SK-N-SH (cell line): ENCODE measurements at regions not wholly inside any gene's neighbourhood (a gene's known extent, or its start where the extent isn't known, plus 50 kb on each side); places are given as distances from the start of the nearest gene placed in this dataset.

ENCODE experiments used
- CTCF ChIA-PET: fragments of 300-600, 350-600 bp; formaldehyde crosslinking; extraction: SDS; loops from one replicate; lab custom pipeline; 2021; lab: Yijun Ruan, JAX
- POLR2A ChIA-PET: fragments of 350-600 bp; sonication (Branson Sonifier 250); formaldehyde crosslinking; extraction: SDS; loops from one replicate; lab custom pipeline; 2020; ENCODE audit warnings: antibody characterized with exemption, inconsistent platforms; lab: Yijun Ruan, JAX
- DNase-seq: peaks from one replicate; pipeline ENCODE4 v3.0.0; 2012
- H2AFZ ChIP-seq: fragments of 200-600 bp; sonication (generic); 2 replicates; pipeline ENCODE4 v1.8.1; 2016; ENCODE audit warnings: antibody characterized with exemption, mild to moderate bottlenecking, low read depth
- H3F3A ChIP-seq: fragments of 200-600 bp; sonication (generic); replicated peaks from 2 replicates; pipeline ENCODE3; 2016; ENCODE audit warnings: antibody characterized with exemption, mild to moderate bottlenecking; ENCODE audit not compliant: insufficient read depth
- H3K27ac ChIP-seq, 2 experiments: fragments of 200-500 bp in 1 of 2; fragments of 200-600 bp in 1 of 2; sonication (Bioruptor generic) in 1 of 2; sonication (generic), shearing (Covaris generic) in 1 of 2; 2 replicates each; pipeline versions ENCODE4 v1.5.1 to v1.6.1; 2014 to 2016; ENCODE audit warnings: low read depth in 2 of 2, inconsistent platforms in 1 of 2, low read length in 1 of 2, mild to moderate bottlenecking in 1 of 2, mixed read lengths in 1 of 2
- H3K27me3 ChIP-seq: fragments of 200-600 bp; sonication (generic), shearing (Covaris generic); 2 replicates; pipeline ENCODE4 v1.6.1; 2016; ENCODE audit warnings: mixed run types; ENCODE audit not compliant: insufficient read depth
- H3K36me3 ChIP-seq, 2 experiments: fragments of 200-500 bp in 1 of 2; fragments of 200-600 bp in 1 of 2; sonication (Bioruptor generic) in 1 of 2; sonication (generic) in 1 of 2; replicated peaks in 1 of 2; 2 replicates each; pipeline versions ENCODE3 to v1.5.1; 2014 to 2016; ENCODE audit warnings: low read length in 1 of 2, mild to moderate bottlenecking in 1 of 2; ENCODE audit not compliant: insufficient read depth in 2 of 2, control insufficient read depth in 1 of 2
- H3K4me1 ChIP-seq, 2 experiments: fragments of 200-500 bp in 1 of 2; fragments of 200-600 bp in 1 of 2; sonication (Bioruptor generic) in 1 of 2; sonication (generic), shearing (Covaris generic) in 1 of 2; 2 replicates each; pipeline versions ENCODE4 v1.5.1 to v1.6.1; 2014 to 2016; ENCODE audit warnings: low read depth in 1 of 2, low read length in 1 of 2, mixed run types in 1 of 2; ENCODE audit not compliant: insufficient read depth in 2 of 2, control insufficient read depth in 1 of 2
- H3K4me2 ChIP-seq: fragments of 200-600 bp; sonication (generic), shearing (Covaris generic); 2 replicates; pipeline ENCODE4 v1.6.1; 2017; ENCODE audit warnings: mixed run types
- H3K4me3 ChIP-seq, 2 experiments: fragments of 200-500 bp in 1 of 2; fragments of 200-600 bp in 1 of 2; sonication (Bioruptor generic) in 1 of 2; sonication (generic), shearing (Covaris generic) in 1 of 2; 2 replicates each; pipeline versions ENCODE4 v1.5.1 to v1.8.1; 2014 to 2016; ENCODE audit warnings: low read depth in 2 of 2, inconsistent platforms in 1 of 2, low read length in 1 of 2, mild to moderate bottlenecking in 1 of 2, mixed read lengths in 1 of 2, moderate library complexity in 1 of 2
- H3K79me2 ChIP-seq: fragments of 200-600 bp; sonication (generic); 2 replicates; pipeline ENCODE4 v1.8.1; 2017; ENCODE audit warnings: mild to moderate bottlenecking; ENCODE audit not compliant: insufficient read depth
- H3K9ac ChIP-seq: fragments of 200-600 bp; sonication (generic); 2 replicates; pipeline ENCODE4 v1.6.1; 2017; ENCODE audit warnings: mixed run types
- H3K9me2 ChIP-seq: fragments of 200-600 bp; sonication (generic); 2 replicates; pipeline ENCODE4 v1.6.1; 2017; ENCODE audit warnings: mixed run types
- H3K9me3 ChIP-seq: fragments of 200-600 bp; sonication (generic); 2 replicates; pipeline ENCODE4 v1.6.1; 2017; ENCODE audit warnings: mixed run types, mild to moderate bottlenecking, moderate library complexity
- H4K20me1 ChIP-seq: fragments of 200-600 bp; sonication (generic); 2 replicates; pipeline ENCODE4 v1.6.1; 2017; ENCODE audit warnings: mild to moderate bottlenecking, mixed run types; ENCODE audit not compliant: insufficient read depth
- CHD2 ChIP-seq: fragments of 150-350 bp; IDR thresholded peaks from 2 replicates; pipeline ENCODE4 v1.6.1; 2018; ENCODE audit warnings: low read length; ENCODE audit not compliant: partially characterized antibody
- CTCF ChIP-seq: fragments of 200-600 bp; sonication (generic); IDR thresholded peaks from 2 replicates; pipeline ENCODE4 v1.6.1; 2017; ENCODE audit warnings: antibody characterized with exemption, mild to moderate bottlenecking, moderate library complexity
- ELF1 ChIP-seq: IDR thresholded peaks from 2 replicates; pipeline ENCODE4 v1.4.0; 2012
- EP300 ChIP-seq, 2 experiments: IDR thresholded peaks; 2 replicates each; pipeline versions ENCODE4 v1.4.0 to v1.6.1; 2012; ENCODE audit warnings: borderline replicate concordance in 1 of 2, low read depth in 1 of 2, low read length in 1 of 2
- FOSL2 ChIP-seq: IDR thresholded peaks from 2 replicates; pipeline ENCODE4 v1.4.0; 2012; ENCODE audit warnings: low read depth, mild to moderate bottlenecking, moderate library complexity, borderline replicate concordance
- FOXM1 ChIP-seq: IDR thresholded peaks from 2 replicates; pipeline ENCODE4 v1.4.0; 2012; ENCODE audit warnings: low read depth, mild to moderate bottlenecking
- GABPA ChIP-seq: IDR thresholded peaks from 2 replicates; pipeline ENCODE4 v1.4.0; 2012; ENCODE audit warnings: low read depth, mild to moderate bottlenecking
- IRF3 ChIP-seq: fragments of 150-350 bp; IDR thresholded peaks from 2 replicates; pipeline ENCODE4 v1.6.1; 2016; ENCODE audit warnings: mild to moderate bottlenecking, low read depth, low read length
- JUND ChIP-seq: IDR thresholded peaks from 2 replicates; pipeline ENCODE4 v1.4.0; 2012
- MAX ChIP-seq: IDR thresholded peaks from 2 replicates; pipeline ENCODE4 v1.4.0; 2012; ENCODE audit warnings: low read depth
- MXI1 ChIP-seq: IDR thresholded peaks from 2 replicates; pipeline ENCODE4 v1.6.1; 2012; ENCODE audit warnings: mild to moderate bottlenecking, low read depth, low read length, improper control_type of control experiment
- NFIC ChIP-seq: IDR thresholded peaks from 2 replicates; pipeline ENCODE4 v1.4.0; 2012; ENCODE audit warnings: borderline replicate concordance
- PBX3 ChIP-seq: IDR thresholded peaks from 2 replicates; pipeline ENCODE4; 2012
- POLR2AphosphoS5 ChIP-seq: IDR thresholded peaks from 2 replicates; pipeline ENCODE4 v1.6.1; 2012; ENCODE audit warnings: low read depth, low read length
- RCOR1 ChIP-seq: fragments of 150-350 bp; IDR thresholded peaks from 2 replicates; pipeline ENCODE4 v1.6.1; 2017; ENCODE audit warnings: antibody characterized with exemption, low read length
- SIN3A ChIP-seq: IDR thresholded peaks from 2 replicates; pipeline ENCODE4 v1.6.1; 2012; ENCODE audit warnings: low read depth, mild to moderate bottlenecking, low read length, moderate library complexity, borderline replicate concordance
- TAF1 ChIP-seq: IDR thresholded peaks from 2 replicates; pipeline ENCODE4 v1.6.1; 2012; ENCODE audit warnings: low read depth, mild to moderate bottlenecking, low read length, moderate library complexity, borderline replicate concordance
- TCF12 ChIP-seq: IDR thresholded peaks from 2 replicates; pipeline ENCODE4 v1.4.0; 2012
- TEAD4 ChIP-seq: IDR thresholded peaks from 2 replicates; pipeline ENCODE4 v1.4.0; 2012; ENCODE audit warnings: mild to moderate bottlenecking, borderline replicate concordance; ENCODE audit not compliant: insufficient read depth
- USF1 ChIP-seq: IDR thresholded peaks from 2 replicates; pipeline ENCODE4 v1.4.0; 2012; ENCODE audit warnings: low read depth, borderline replicate concordance
- USF2 ChIP-seq: fragments of 150-350 bp; IDR thresholded peaks from 2 replicates; pipeline ENCODE4 v1.6.1; 2017; ENCODE audit warnings: antibody characterized with exemption, low read length, low read depth, borderline replicate concordance
- WGBS: methylation state at CpG from one replicate; pipeline ENCODE4 v1.1.6; 2017; ENCODE audit warnings: low lambda C conversion rate; 5-methylcytosine and 5-hydroxymethylcytosine counted together

- POLR2A ChIA-PET: no interaction called here
- CTCF ChIA-PET: interaction anchor here (0.6 to 2.4 kb wide), 2 partner anchors 9 to 90 kb away, joined by 3 to 11 read pairs; no protein-coding TSS in a partner anchor
Measured at GRCh38 chr16:86751076-86752030, 173.0 kb downstream of the FOXL1 start.

More at GRCh38 chr16:86751076-86752030, 173.0 kb downstream of the FOXL1 start:
- Histone ChIP-seq H3K27me3 (no peaks in the 10 kb centered on the region), H3K4me2 (peak overlapping the region; percentile 21; the same call in 1 of the 2 replicates), H4K20me1 (no peaks in the 10 kb centered on the region), H2AFZ (no peak overlapping the region), H3F3A (peaks cover 42% of the 10 kb centered on the region), H3K27ac (peak overlapping the region in 1 of 2 experiments; percentile 91; a peak in 2 of 4 replicates), H3K36me3 (no peaks in the 10 kb centered on the region), H3K4me3 (peak overlapping the region in 1 of 2 experiments; percentile 38; a peak in 1 of 4 replicates), H3K9ac (peak overlapping the region; percentile 26), H3K9me2 (no peaks in the 10 kb centered on the region), H3K9me3 (no peaks in the 10 kb centered on the region), H3K79me2 (no peaks in the 10 kb centered on the region), H3K4me1 (peaks cover 0 to 26% of the 10 kb centered on the region in 2 experiments; a peak in 2 of 4 replicates)
- 22% methylated on average over 12 of the region's 12 CpGs for WGBS
- TF ChIP-seq IRF3 (no peak), JUND (peak; percentile 68), SIN3A (no peak), GABPA (no peak), USF1 (peak; percentile 15; the same call in 1 of the 2 replicates), CTCF (no peak), TCF12 (peak; percentile 79), EP300 (IDR thresholded peaks at IDR 0.05; ENCODE audit: borderline replicate concordance in 1 of 2, low read depth in 1 of 2, low read length in 1 of 2) (0 out of 4 replicates have a peak, but pooled peaks of 1 of the 2 experiments have one; percentile 11), FOXM1 (no peak), POLR2AphosphoS5 (no peak), TAF1 (no peak), TEAD4 (no peak), NFIC (peak; percentile 40; the same call in 1 of the 2 replicates), USF2 (no peak), MXI1 (no peak), PBX3 (peak; percentile 18; the same call in 1 of the 2 replicates), RCOR1 (no peak), MAX (peak; percentile 49; the same call in 1 of the 2 replicates), ELF1 (no peak), CHD2 (no peak), FOSL2 (peak; percentile 73)
- DNase-seq: no peak
